ENCODE measurements at regions not wholly inside any gene's neighbourhood (a gene's known extent, or its start where the extent isn't known, plus 50 kb on each side); places are given as distances from the start of the nearest gene placed in this dataset.

DNA sequence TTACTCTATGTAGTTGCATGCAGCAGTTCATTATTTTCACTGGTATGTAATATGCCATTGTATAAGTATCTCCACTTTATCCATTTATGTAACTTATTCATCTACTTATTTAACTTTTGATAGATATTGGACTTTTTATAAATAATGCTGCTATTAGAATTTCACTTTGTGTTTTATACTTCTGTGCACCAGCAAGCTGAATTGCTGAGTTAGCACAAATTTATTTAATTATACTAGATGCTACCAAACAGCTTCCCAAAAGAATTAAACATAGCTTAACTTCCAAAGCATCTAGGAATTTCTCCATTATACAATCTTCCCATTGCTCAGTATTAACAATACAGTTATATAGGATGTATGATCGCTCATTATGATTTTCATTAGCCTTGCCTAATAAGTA lies 308.0 kb upstream of the FKBP1C start (continued):
- TF ChIP-seq, protein P1, sequence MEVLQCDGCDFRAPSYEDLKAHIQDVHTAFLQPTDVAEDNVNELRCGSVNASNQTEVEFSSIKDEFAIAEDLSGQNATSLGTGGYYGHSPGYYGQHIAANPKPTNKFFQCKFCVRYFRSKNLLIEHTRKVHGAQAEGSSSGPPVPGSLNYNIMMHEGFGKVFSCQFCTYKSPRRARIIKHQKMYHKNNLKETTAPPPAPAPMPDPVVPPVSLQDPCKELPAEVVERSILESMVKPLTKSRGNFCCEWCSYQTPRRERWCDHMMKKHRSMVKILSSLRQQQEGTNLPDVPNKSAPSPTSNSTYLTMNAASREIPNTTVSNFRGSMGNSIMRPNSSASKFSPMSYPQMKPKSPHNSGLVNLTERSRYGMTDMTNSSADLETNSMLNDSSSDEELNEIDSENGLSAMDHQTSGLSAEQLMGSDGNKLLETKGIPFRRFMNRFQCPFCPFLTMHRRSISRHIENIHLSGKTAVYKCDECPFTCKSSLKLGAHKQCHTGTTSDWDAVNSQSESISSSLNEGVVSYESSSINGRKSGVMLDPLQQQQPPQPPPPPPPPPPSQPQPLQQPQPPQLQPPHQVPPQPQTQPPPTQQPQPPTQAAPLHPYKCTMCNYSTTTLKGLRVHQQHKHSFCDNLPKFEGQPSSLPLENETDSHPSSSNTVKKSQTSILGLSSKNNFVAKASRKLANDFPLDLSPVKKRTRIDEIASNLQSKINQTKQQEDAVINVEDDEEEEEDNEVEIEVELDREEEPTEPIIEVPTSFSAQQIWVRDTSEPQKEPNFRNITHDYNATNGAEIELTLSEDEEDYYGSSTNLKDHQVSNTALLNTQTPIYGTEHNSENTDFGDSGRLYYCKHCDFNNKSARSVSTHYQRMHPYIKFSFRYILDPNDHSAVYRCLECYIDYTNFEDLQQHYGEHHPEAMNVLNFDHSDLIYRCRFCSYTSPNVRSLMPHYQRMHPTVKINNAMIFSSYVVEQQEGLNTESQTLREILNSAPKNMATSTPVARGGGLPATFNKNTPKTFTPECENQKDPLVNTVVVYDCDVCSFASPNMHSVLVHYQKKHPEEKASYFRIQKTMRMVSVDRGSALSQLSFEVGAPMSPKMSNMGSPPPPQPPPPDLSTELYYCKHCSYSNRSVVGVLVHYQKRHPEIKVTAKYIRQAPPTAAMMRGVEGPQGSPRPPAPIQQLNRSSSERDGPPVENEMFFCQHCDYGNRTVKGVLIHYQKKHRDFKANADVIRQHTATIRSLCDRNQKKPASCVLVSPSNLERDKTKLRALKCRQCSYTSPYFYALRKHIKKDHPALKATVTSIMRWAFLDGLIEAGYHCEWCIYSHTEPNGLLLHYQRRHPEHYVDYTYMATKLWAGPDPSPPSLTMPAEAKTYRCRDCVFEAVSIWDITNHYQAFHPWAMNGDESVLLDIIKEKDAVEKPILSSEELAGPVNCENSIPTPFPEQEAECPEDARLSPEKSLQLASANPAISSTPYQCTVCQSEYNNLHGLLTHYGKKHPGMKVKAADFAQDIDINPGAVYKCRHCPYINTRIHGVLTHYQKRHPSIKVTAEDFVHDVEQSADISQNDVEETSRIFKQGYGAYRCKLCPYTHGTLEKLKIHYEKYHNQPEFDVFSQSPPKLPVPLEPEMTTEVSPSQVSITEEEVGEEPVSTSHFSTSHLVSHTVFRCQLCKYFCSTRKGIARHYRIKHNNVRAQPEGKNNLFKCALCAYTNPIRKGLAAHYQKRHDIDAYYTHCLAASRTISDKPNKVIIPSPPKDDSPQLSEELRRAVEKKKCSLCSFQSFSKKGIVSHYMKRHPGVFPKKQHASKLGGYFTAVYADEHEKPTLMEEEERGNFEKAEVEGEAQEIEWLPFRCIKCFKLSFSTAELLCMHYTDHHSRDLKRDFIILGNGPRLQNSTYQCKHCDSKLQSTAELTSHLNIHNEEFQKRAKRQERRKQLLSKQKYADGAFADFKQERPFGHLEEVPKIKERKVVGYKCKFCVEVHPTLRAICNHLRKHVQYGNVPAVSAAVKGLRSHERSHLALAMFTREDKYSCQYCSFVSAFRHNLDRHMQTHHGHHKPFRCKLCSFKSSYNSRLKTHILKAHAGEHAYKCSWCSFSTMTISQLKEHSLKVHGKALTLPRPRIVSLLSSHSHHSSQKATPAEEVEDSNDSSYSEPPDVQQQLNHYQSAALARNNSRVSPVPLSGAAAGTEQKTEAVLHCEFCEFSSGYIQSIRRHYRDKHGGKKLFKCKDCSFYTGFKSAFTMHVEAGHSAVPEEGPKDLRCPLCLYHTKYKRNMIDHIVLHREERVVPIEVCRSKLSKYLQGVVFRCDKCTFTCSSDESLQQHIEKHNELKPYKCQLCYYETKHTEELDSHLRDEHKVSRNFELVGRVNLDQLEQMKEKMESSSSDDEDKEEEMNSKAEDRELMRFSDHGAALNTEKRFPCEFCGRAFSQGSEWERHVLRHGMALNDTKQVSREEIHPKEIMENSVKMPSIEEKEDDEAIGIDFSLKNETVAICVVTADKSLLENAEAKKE (CRISPR knock-in tag; IDR thresholded peaks at IDR 0.05), result no peak
- no peak for TF ChIP-seq ETS1 (IDR thresholded peaks at IDR 0.05)
- no peak for TF ChIP-seq STAT1 (IDR thresholded peaks at IDR 0.05; ENCODE audit: unreplicated experiment)
- TF ChIP-seq POLR2AphosphoS5 (IDR thresholded peaks at IDR 0.05; ENCODE audit: low read depth), result no peak
- TF ChIP-seq ZNF114 (CRISPR knock-in tag; IDR thresholded peaks at IDR 0.05), result no peak
- TF ChIP-seq EZH2phosphoT487 (IDR thresholded peaks at IDR 0.05; ENCODE audit: unreplicated experiment), result no peak

DNA sequence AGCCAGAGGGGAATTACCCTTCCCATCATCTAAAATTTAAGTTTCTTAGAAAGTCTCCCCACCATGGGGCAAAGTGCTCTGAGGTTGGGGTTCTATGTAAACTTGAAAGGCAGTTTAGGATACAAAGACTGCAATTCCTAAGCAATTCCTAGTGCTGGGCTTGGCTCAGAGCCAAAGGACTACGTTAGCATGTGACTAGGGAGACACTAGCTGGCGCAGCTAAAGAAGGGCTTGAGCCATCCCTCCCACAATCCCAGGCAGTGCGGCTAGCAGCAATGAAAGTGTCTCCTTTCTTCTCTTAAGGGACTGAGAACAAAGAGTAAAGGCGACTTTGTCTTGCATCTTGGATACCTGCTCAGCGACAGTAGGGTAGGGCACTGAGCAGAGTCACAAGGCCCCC lies 306.6 kb upstream of the FKBP1C start:
- Histone ChIP-seq H3K9me2 (ENCODE audit: insufficient read depth) (no peaks in the 10 kb centered on the region), H4K20me1 (replicated peaks; ENCODE audit: insufficient read depth) (no peaks in the 10 kb centered on the region), H2AFZ (0 out of 2 replicates have a peak overlapping the region, but pooled peaks have one; percentile 15), H3K36me3 (ENCODE audit: insufficient read depth) (no peaks in the 10 kb centered on the region), H3K4me1 (ENCODE audit: insufficient read depth) (no peaks in the 10 kb centered on the region), H3K79me2 (replicated peaks; ENCODE audit: insufficient read depth) (no peaks in the 10 kb centered on the region), H3K27me3 (ENCODE audit: insufficient read depth) (no peaks in the 10 kb centered on the region), H3K27ac (ENCODE audit: low read depth) (no peak overlapping the region), H3K4me3 (no peak overlapping the region), H3F3A (replicated peaks; ENCODE audit: low read depth) (no peaks in the 10 kb centered on the region), H3K4me2 (no peak overlapping the region)
- H3K36me3 Mint-ChIP-seq (ENCODE audit: low read depth), result peaks cover 3% of the 10 kb centered on the region; the same call in 1 of the 3 replicates
- peaks cover 2% of the 10 kb centered on the region; the same call in 1 of the 3 replicates for H3K4me1 Mint-ChIP-seq
- peaks cover 3% of the 10 kb centered on the region for H3K27me3 Mint-ChIP-seq (ENCODE audit: insufficient read depth, low read depth, poor library complexity)
- DNase-seq (ENCODE audit: low spot score) (peak; percentile 19), ATAC-seq (peak; percentile 82)
- H3K9me3 Mint-ChIP-seq, result peaks cover 24% of the 10 kb centered on the region
- no peak overlapping the region for H3K27ac Mint-ChIP-seq
- H3K4me3 Mint-ChIP-seq, result no peak overlapping the region
- TF ChIP-seq ETS1 (IDR thresholded peaks at IDR 0.05), result no peak
- TF ChIP-seq EZH2 (IDR thresholded peaks at IDR 0.05; ENCODE audit: low read depth, unreplicated experiment), result no peak
- TF ChIP-seq ZNF331 (CRISPR knock-in tag; IDR thresholded peaks at IDR 0.05; ENCODE audit: low read depth), result no peak
- no peak for TF ChIP-seq CTCF (conservative IDR thresholded peaks at IDR 0.05; ENCODE audit: low read depth in 2 of 2)
- TF ChIP-seq STAT1 (IDR thresholded peaks at IDR 0.05; ENCODE audit: unreplicated experiment), result no peak
- no peak for TF ChIP-seq REST (IDR thresholded peaks at IDR 0.05; ENCODE audit: unreplicated experiment)
- no peak for TF ChIP-seq POLR2AphosphoS5 (IDR thresholded peaks at IDR 0.05; ENCODE audit: low read depth)
- TF ChIP-seq JUNB (IDR thresholded peaks at IDR 0.05; ENCODE audit: unreplicated experiment), result no peak
